Mammary epithelial cell (primary cell): ENCODE measurements at regions not wholly inside any gene's neighbourhood (a gene's known extent, or its start where the extent isn't known, plus 50 kb on each side); places are given as distances from the start of the nearest gene placed in this dataset.

ENCODE experiments used
- CTCF ChIP-seq, 2 donors: IDR thresholded peaks in 1 of 2; conservative IDR thresholded peaks in 1 of 2; 2 replicates each; pipeline ENCODE4 v1.5.1; 2011 to 2012; ENCODE audit warnings: inconsistent platforms in 2 of 2, low read length in 2 of 2, mild to moderate bottlenecking in 2 of 2, control low read depth in 1 of 2, low read depth in 1 of 2; ENCODE audit not compliant: insufficient read depth in 1 of 2; ENCODE audit errors: extremely low read depth in 1 of 2
- EZH2 ChIP-seq: IDR thresholded peaks from 2 replicates; pipeline ENCODE4 v1.6.1; 2012; ENCODE audit warnings: low read length, inconsistent platforms, borderline replicate concordance

GRCh38 chr4:72888331-72888730 is 181.2 kb downstream of the COX18 start:
- TF ChIP-seq CTCF (conservative IDR thresholded peaks at IDR 0.05 in 1 of 2, IDR thresholded peaks at IDR 0.05 in 1 of 2; ENCODE audit: extremely low read depth in 1 of 2, insufficient read depth in 1 of 2, low read depth in 1 of 2, low read length in 2 of 2) (no peak), EZH2 (no peak)
